ENCODE measurements at regions not wholly inside any gene's neighbourhood (a gene's known extent, or its start where the extent isn't known, plus 50 kb on each side); places are given as distances from the start of the nearest gene placed in this dataset.
"Not testable (repeated sequence)": the region's sequence is repeated elsewhere in the genome, so short reads cannot be mapped to it uniquely, and the experiment has no call there.

DNA sequence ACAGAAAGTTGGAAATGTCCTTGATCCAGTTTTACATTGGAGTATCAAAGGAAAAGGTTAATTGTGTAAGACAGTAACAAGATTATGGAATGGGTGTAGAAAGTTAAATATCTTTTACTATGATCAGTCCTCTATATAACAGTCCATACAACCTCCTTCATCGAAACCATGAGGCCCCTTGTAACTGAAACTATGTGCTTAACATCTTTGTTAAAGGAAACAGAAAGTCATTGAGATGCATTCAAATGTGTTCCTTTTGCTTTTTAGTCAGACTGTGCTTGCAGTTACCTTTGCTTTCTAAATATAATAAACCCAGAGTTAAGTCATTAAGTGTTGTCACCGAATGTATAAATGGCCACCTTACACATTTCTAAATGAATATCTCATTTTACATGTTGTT lies 1298.5 kb downstream of the ROBO2 start:
- Histone ChIP-seq H3K4me3 (ENCODE audit: low read length in 3 of 3) (no peak overlapping the region), H3K27me3 (ENCODE audit: control insufficient read depth, insufficient read depth, low read length) (no peaks in the 10 kb centered on the region), H3K4me1 (ENCODE audit: control insufficient read depth in 2 of 3, insufficient read depth in 2 of 3, low read depth in 1 of 3, low read length in 3 of 3) (no peaks in the 10 kb centered on the region), H3K27ac (ENCODE audit: low read depth in 2 of 2, low read length in 2 of 2) (no peak overlapping the region), H3K36me3 (ENCODE audit: control insufficient read depth in 2 of 3, insufficient read depth in 3 of 3, low read length in 3 of 3) (no peaks in the 10 kb centered on the region), H3K9ac (ENCODE audit: low read length in 3 of 3) (no peak overlapping the region), H3K9me3 (ENCODE audit: control insufficient read depth in 2 of 3, insufficient read depth in 1 of 3, low read length in 3 of 3) (no peaks in the 10 kb centered on the region)
- no peak for TF ChIP-seq CTCF (IDR thresholded peaks at IDR 0.05; ENCODE audit: borderline replicate concordance, extremely low read depth, insufficient read depth)
- FAIRE-seq = no peak
- no peak for DNase-seq
- intact Hi-C loops (cut with DNase I) = no loop called here

- FAIRE-seq = no peak
- Histone ChIP-seq H3K9me3 (ENCODE audit: control insufficient read depth in 2 of 3, insufficient read depth in 1 of 3, low read length in 3 of 3) (no peaks in the 10 kb centered on the region), H3K27ac (ENCODE audit: low read depth in 2 of 2, low read length in 2 of 2) (no peak overlapping the region), H3K27me3 (ENCODE audit: control insufficient read depth, insufficient read depth, low read length) (no peaks in the 10 kb centered on the region), H3K9ac (ENCODE audit: low read length in 3 of 3) (no peak overlapping the region), H3K36me3 (ENCODE audit: control insufficient read depth in 2 of 3, insufficient read depth in 3 of 3, low read length in 3 of 3) (no peaks in the 10 kb centered on the region), H3K4me3 (ENCODE audit: low read length in 3 of 3) (no peak overlapping the region), H3K4me1 (ENCODE audit: control insufficient read depth in 2 of 3, insufficient read depth in 2 of 3, low read depth in 1 of 3, low read length in 3 of 3) (no peaks in the 10 kb centered on the region)
- intact Hi-C loops (cut with DNase I) = no loop called here
- DNase-seq = no peak
- TF ChIP-seq CTCF (IDR thresholded peaks at IDR 0.05; ENCODE audit: borderline replicate concordance, extremely low read depth, insufficient read depth) = no peak
Measured at GRCh38 chr3:78343221-78343620, 1303.3 kb downstream of the ROBO2 start.

DNA sequence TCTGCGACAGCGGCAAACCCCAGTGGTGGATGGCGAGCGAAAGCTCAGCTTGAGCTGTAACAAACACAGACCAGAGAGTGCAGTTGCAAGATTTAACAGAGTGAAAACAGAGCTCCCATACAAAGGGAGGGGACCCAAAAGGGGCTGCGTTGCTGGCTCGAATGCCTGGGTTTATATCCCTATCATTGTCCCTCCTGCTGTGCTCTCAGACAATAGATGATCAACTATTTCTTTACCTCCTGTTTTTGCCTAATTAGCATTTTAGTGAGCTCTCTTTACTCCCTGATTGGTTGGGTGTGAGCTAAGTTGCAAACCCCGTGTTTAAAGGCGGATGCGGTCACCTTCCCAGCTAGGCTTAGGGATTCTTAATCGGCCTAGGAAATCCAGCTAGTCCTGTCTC lies 1304.4 kb downstream of the ROBO2 start:
- FAIRE-seq; H3K4me1 ChIP-seq (ENCODE audit: control insufficient read depth in 2 of 3, insufficient read depth in 2 of 3, low read depth in 1 of 3, low read length in 3 of 3); DNase-seq; H3K36me3 ChIP-seq (ENCODE audit: control insufficient read depth in 2 of 3, insufficient read depth in 3 of 3, low read length in 3 of 3); H3K4me3 ChIP-seq (ENCODE audit: low read length in 3 of 3); intact Hi-C loops (cut with DNase I); H3K9me3 ChIP-seq (ENCODE audit: control insufficient read depth in 2 of 3, insufficient read depth in 1 of 3, low read length in 3 of 3); H3K9ac ChIP-seq (ENCODE audit: low read length in 3 of 3); H3K27me3 ChIP-seq (ENCODE audit: control insufficient read depth, insufficient read depth, low read length); H3K27ac ChIP-seq (ENCODE audit: low read depth in 2 of 2, low read length in 2 of 2): not testable (repeated sequence)

DNA sequence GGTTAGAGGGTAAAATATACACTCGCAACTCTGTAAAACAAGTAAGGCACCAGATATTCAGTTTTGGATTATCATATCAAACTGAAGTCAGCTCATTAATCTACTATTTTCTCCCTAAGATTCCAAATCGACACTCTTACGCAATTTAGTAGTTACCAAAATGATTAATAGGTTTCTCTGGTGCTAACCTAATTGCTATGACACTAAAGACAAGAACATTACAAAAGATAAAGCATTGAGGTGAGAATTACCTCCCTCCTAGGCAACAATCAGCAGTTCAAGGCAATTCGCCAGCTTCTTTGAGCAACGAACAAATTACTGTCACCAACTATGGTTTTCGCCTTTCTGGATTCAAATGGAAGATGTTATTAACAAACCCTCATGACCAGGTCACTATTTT lies 1305.0 kb downstream of the ROBO2 start:
- Histone ChIP-seq H3K36me3 (ENCODE audit: control insufficient read depth in 2 of 3, insufficient read depth in 3 of 3, low read length in 3 of 3) (no peaks in the 10 kb centered on the region), H3K9ac (ENCODE audit: low read length in 3 of 3) (no peak overlapping the region), H3K4me1 (ENCODE audit: control insufficient read depth in 2 of 3, insufficient read depth in 2 of 3, low read depth in 1 of 3, low read length in 3 of 3) (no peaks in the 10 kb centered on the region), H3K27ac (ENCODE audit: low read depth in 2 of 2, low read length in 2 of 2) (no peak overlapping the region), H3K4me3 (ENCODE audit: low read length in 3 of 3) (no peak overlapping the region), H3K27me3 (ENCODE audit: control insufficient read depth, insufficient read depth, low read length) (no peaks in the 10 kb centered on the region), H3K9me3 (ENCODE audit: control insufficient read depth in 2 of 3, insufficient read depth in 1 of 3, low read length in 3 of 3) (no peaks in the 10 kb centered on the region)
- no peak for DNase-seq
- intact Hi-C loops (cut with DNase I) = no loop called here
- FAIRE-seq = no peak
- no peak for TF ChIP-seq CTCF (IDR thresholded peaks at IDR 0.05; ENCODE audit: borderline replicate concordance, extremely low read depth, insufficient read depth)
